Body of pancreas (tissue), 4 donors: ENCODE measurements at regions not wholly inside any gene's neighbourhood (a gene's known extent, or its start where the extent isn't known, plus 50 kb on each side); places are given as distances from the start of the nearest gene placed in this dataset.

Source experiments
- CTCF ChIP-seq, 7 experiments: fragments of 450-650 bp in 4 of 7; fragments of 200-600 bp in 3 of 7; sonication (generic) in 3 of 7; IDR thresholded peaks; one replicate each; pipeline ENCODE4 v1.5.1; 2016 to 2019; ENCODE audit warnings: antibody characterized with exemption in 7 of 7
- POLR2A ChIP-seq, 3 donors: fragments of 450-650 bp; IDR thresholded peaks; one replicate each; pipeline ENCODE4 v1.6.1; 2016; ENCODE audit warnings: antibody characterized with exemption in 3 of 3, mild to moderate bottlenecking in 2 of 3

GRCh38 chr4:189769131-189769530 is 171.5 kb upstream of the FRG1 start:
- TF ChIP-seq POLR2A (IDR thresholded peaks at IDR 0.05) (no peak), CTCF (IDR thresholded peaks at IDR 0.05) (no peak)
